RWPE2 (cell line): ENCODE measurements at regions not wholly inside any gene's neighbourhood (a gene's known extent, or its start where the extent isn't known, plus 50 kb on each side); places are given as distances from the start of the nearest gene placed in this dataset.

Experiments used
- ATAC-seq: fragments of 200-7000 bp; cut with Tn5 transposase; 3 replicates; pipeline ENCODE4 v1.9.1; 2021; ENCODE audit warnings: low read depth
- DNase-seq: peaks from one replicate; pipeline ENCODE4 v3.0.0-alpha.2; 2020; ENCODE audit warnings: low spot score
- H3K27ac ChIP-seq: fragments of 450-650 bp; 2 replicates; pipeline ENCODE4 v1.5.1; 2017; ENCODE audit warnings: mild to moderate bottlenecking; ENCODE audit not compliant: poor library complexity, severe bottlenecking
- H3K27me3 ChIP-seq: fragments of 250-450 bp; sonication (Bioruptor Pico); 2 replicates; pipeline ENCODE4 v1.5.1; 2021; ENCODE audit warnings: mild to moderate bottlenecking, moderate library complexity; ENCODE audit not compliant: insufficient read depth, poor library complexity, severe bottlenecking
- H3K36me3 ChIP-seq: fragments of 250-450 bp; sonication (Bioruptor Pico); 2 replicates; pipeline ENCODE4 v1.5.1; 2020; ENCODE audit warnings: low read depth, mild to moderate bottlenecking, moderate library complexity
- H3K4me1 ChIP-seq: fragments of 250-450 bp; sonication (Bioruptor Pico); 2 replicates; pipeline ENCODE4 v1.5.1; 2021; ENCODE audit warnings: mild to moderate bottlenecking, moderate library complexity; ENCODE audit not compliant: insufficient read depth, poor library complexity, severe bottlenecking
- H3K4me3 ChIP-seq: fragments of 250-450 bp; sonication (Bioruptor Pico); 2 replicates; pipeline ENCODE4 v1.5.1; 2021; ENCODE audit warnings: mild to moderate bottlenecking, moderate library complexity; ENCODE audit not compliant: severe bottlenecking
- H3K9me3 ChIP-seq: fragments of 250-450 bp; sonication (Bioruptor Pico); 2 replicates; pipeline ENCODE4 v1.5.1; 2021; ENCODE audit warnings: mild to moderate bottlenecking, moderate library complexity; ENCODE audit not compliant: severe bottlenecking
- TF ChIP-seq, protein P1 (sequence below): fragments of 450-650 bp; IDR thresholded peaks from one replicate; pipeline ENCODE4 v1.5.1; 2017; ENCODE audit warnings: mild to moderate bottlenecking, moderate library complexity; ENCODE audit not compliant: poor library complexity, severe bottlenecking

DNA sequence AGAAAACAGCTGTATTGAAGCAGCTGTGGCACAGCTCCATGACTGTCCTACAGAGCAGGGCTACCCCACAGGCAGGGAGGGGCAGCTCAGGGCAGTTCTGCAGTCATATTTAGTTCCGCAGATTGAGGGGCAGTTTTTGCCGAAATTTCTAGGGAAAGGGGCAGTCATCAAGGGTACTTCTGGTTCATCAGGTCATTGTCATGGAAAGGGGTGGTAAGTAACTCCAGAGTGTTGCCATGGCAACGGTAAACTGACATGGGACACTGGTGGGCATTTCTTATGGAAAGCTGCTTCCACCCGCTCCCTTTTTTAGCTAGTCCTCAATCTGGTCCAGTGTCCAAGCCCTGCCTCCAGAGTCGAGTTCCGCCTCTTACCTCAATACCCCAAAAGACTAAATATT, 702.8 kb downstream of the LIG4 start:
- ATAC-seq = no peak
- TF ChIP-seq, protein P1, sequence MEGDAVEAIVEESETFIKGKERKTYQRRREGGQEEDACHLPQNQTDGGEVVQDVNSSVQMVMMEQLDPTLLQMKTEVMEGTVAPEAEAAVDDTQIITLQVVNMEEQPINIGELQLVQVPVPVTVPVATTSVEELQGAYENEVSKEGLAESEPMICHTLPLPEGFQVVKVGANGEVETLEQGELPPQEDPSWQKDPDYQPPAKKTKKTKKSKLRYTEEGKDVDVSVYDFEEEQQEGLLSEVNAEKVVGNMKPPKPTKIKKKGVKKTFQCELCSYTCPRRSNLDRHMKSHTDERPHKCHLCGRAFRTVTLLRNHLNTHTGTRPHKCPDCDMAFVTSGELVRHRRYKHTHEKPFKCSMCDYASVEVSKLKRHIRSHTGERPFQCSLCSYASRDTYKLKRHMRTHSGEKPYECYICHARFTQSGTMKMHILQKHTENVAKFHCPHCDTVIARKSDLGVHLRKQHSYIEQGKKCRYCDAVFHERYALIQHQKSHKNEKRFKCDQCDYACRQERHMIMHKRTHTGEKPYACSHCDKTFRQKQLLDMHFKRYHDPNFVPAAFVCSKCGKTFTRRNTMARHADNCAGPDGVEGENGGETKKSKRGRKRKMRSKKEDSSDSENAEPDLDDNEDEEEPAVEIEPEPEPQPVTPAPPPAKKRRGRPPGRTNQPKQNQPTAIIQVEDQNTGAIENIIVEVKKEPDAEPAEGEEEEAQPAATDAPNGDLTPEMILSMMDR = no peak
- Histone ChIP-seq H3K27ac (no peak overlapping the region), H3K4me1 (no peaks in the 10 kb centered on the region), H3K36me3 (no peaks in the 10 kb centered on the region), H3K9me3 (no peaks in the 10 kb centered on the region), H3K27me3 (peaks cover 3% of the 10 kb centered on the region), H3K4me3 (no peak overlapping the region)
- no peak for DNase-seq

DNA sequence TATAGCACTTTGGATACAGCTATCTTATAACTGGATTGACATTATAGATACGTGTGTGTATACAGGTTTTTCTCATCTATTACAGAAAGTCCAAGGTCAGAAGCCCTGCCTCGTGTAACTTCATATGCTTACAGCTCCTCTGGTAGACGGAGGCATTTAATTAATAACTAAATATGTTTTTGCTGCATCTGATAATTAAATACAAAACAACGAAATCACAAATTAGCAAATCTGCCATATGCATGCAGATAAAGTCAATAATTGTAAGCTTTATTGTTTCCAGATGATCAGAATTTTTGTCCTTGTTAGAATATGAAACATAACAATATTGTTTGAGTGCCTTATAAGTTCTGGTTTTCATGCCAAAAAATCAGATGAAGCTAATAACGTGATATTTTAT, 717.7 kb downstream of the LIG4 start:
- TF ChIP-seq, protein P1 = no peak
- Histone ChIP-seq H3K9me3 (no peaks in the 10 kb centered on the region), H3K4me3 (no peak overlapping the region), H3K36me3 (no peaks in the 10 kb centered on the region), H3K27ac (no peak overlapping the region), H3K4me1 (no peaks in the 10 kb centered on the region), H3K27me3 (no peaks in the 10 kb centered on the region)
- DNase-seq = no peak
- ATAC-seq = no peak

DNA sequence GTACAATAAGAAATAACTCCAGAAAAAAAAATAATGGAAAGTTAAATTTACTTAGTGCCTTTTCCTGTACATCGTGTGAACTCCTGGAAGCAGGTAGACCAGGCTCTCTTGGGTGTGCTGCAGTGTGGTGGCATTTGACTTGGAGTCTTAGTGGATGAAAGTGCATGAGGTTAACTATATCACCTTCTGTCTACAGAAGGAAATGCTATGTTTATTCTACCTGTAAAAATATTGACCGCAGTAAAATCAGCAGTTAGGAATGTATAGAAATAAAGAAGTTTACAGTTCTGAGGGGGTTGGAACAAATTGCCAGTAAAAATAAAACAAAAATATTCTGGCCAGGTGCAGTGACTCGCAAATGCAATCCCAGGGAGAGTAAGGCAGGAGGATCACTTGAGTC, 722.1 kb downstream of the LIG4 start:
- H3K36me3 ChIP-seq = no peaks in the 10 kb centered on the region
- no peaks in the 10 kb centered on the region for H3K9me3 ChIP-seq
- H3K27ac ChIP-seq = no peak overlapping the region
- no peaks in the 10 kb centered on the region for H3K4me1 ChIP-seq
- DNase-seq (no peak), ATAC-seq (no peak; the same call in 2 of the 3 replicates)
- no peak overlapping the region for H3K4me3 ChIP-seq
- TF ChIP-seq, protein P1 = no peak
- no peaks in the 10 kb centered on the region for H3K27me3 ChIP-seq

DNA sequence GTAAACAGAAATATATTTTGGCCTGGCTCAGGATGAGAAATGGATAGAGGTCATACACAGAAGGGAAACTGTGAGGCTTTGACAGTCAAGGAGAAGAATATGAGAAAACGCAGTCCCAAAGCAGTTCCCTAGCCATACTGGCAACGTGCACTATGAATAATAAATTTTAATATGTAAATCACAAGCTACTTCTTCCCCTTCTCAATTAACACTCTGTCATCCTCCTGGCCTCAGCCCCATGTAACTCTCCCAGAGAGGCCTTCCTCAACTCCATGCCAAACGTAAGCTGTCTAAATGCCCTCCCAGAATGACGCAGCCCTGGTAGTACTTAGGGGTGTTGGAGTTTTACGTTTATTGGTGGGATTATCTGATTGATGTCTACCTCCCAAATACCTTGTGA, 732.6 kb downstream of the LIG4 start:
- no peak overlapping the region for H3K4me3 ChIP-seq
- no peaks in the 10 kb centered on the region for H3K9me3 ChIP-seq
- H3K4me1 ChIP-seq = no peaks in the 10 kb centered on the region
- no peaks in the 10 kb centered on the region for H3K36me3 ChIP-seq
- no peak overlapping the region for H3K27ac ChIP-seq
- ATAC-seq (no peak), DNase-seq (no peak)
- TF ChIP-seq, protein P1 = no peak
- no peaks in the 10 kb centered on the region for H3K27me3 ChIP-seq

DNA sequence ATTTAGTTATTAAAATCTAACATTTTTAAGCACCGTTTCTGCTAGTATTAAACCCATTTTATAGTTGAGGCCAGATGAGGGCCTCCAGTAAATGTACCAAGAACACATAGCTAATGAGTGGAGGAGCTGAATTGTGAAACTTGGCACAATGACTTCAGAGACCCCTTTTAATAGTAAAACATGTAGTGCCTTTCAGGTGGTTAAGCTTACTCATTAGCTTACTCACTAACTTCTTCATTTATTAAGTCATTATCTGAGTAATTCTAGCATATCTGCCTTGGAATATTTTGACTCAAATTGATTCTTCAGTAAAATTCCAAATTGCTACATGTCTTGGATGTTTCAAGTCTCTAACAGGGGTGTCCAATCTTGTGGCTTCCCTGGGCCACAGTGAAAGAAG, 735.2 kb downstream of the LIG4 start:
- Histone ChIP-seq H3K27me3 (no peaks in the 10 kb centered on the region), H3K27ac (no peak overlapping the region), H3K4me1 (no peaks in the 10 kb centered on the region), H3K4me3 (no peak overlapping the region), H3K36me3 (no peaks in the 10 kb centered on the region), H3K9me3 (no peaks in the 10 kb centered on the region)
- TF ChIP-seq, protein P1 = no peak
- no peak for ATAC-seq
- no peak for DNase-seq
